ENCODE measurements at regions not wholly inside any gene's neighbourhood (a gene's known extent, or its start where the extent isn't known, plus 50 kb on each side); places are given as distances from the start of the nearest gene placed in this dataset.

DNA sequence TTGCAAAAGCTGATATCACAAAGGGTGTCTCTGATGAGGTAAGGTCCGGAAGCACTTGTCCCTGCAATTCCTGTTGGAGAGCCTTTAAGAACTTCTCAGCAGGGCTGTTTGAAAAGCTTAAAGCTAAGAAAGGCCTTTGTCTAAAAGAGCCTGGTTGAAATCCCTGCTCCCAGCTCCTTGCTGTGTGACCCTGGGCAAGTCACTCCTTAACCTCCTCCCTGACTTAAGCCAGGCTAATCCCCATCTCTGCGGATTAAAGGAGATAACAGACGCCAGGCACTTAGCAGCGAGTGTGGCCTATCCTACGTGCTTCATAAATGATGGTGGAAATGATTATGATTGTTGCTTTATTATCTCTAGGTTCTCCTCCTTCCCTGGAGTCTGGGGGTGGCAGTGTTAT, 368.0 kb upstream of the RBFOX1 start:
- no peak overlapping the region for H3K27ac ChIP-seq (ENCODE audit: insufficient read depth, low read length, poor library complexity, severe bottlenecking)
- H3K4me1 ChIP-seq (ENCODE audit: control insufficient read depth, insufficient read depth, low read length, poor library complexity, severe bottlenecking), result no peaks in the 10 kb centered on the region
- DNase-seq, result no peak
- H3K9me3 ChIP-seq (ENCODE audit: control insufficient read depth, low read length), result no peaks in the 10 kb centered on the region
- H3K27me3 ChIP-seq (replicated peaks; ENCODE audit: control insufficient read depth, insufficient read depth, low read length, poor library complexity, severe bottlenecking), result no peaks in the 10 kb centered on the region
- no peak overlapping the region for H3K4me3 ChIP-seq (ENCODE audit: insufficient read depth, low read depth, low read length, poor library complexity, severe bottlenecking)
- no peaks in the 10 kb centered on the region for H3K36me3 ChIP-seq (ENCODE audit: control insufficient read depth, insufficient read depth, low read length)

DNA sequence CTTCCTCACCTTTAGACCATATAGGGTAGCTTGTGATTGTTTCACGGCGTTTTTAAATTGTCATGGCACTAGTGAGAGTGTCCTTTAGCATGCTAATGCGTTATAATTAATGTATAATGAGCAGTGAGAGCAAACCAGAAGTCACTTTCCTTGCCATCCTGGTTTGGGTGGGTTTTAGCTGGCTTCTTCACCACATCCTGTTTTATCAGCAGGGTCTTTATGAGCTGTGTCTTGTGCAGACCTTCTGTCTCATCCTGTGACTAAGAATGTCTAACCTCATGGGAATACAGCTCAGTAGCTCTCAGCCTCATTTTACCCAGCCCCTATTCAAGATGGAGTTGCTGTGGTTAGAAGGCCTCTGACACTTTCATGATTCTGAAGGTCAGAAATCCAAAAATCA, 370.9 kb upstream of the RBFOX1 start:
- Histone ChIP-seq H3K27me3 (replicated peaks; ENCODE audit: control insufficient read depth, insufficient read depth, low read length, poor library complexity, severe bottlenecking) (no peaks in the 10 kb centered on the region), H3K9me3 (ENCODE audit: control insufficient read depth, low read length) (no peaks in the 10 kb centered on the region), H3K36me3 (ENCODE audit: control insufficient read depth, insufficient read depth, low read length) (no peaks in the 10 kb centered on the region), H3K4me1 (ENCODE audit: control insufficient read depth, insufficient read depth, low read length, poor library complexity, severe bottlenecking) (no peaks in the 10 kb centered on the region), H3K4me3 (ENCODE audit: insufficient read depth, low read depth, low read length, poor library complexity, severe bottlenecking) (no peak overlapping the region), H3K27ac (ENCODE audit: insufficient read depth, low read length, poor library complexity, severe bottlenecking) (no peak overlapping the region)
- no peak for DNase-seq

DNA sequence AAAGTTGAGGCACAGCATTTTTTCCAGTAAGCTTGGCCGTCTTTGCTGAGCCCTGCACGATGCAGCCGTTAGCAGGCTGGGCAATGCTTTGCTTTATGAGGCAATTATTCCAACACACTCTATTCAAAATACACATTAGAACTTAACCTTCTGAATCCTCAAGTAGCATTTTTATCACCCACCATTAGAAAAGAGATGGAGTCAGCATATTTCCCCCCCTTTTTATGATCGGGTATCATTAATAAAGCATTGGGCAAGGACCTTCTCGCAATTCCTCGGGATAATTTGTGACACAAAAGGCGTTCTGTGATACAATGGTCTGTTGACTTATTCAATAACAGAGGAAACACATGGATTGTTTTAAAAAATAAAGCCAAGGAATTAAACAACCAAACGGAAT, 374.5 kb upstream of the RBFOX1 start:
- Histone ChIP-seq H3K4me3 (ENCODE audit: insufficient read depth, low read depth, low read length, poor library complexity, severe bottlenecking) (no peak overlapping the region), H3K27me3 (replicated peaks; ENCODE audit: control insufficient read depth, insufficient read depth, low read length, poor library complexity, severe bottlenecking) (no peaks in the 10 kb centered on the region), H3K36me3 (ENCODE audit: control insufficient read depth, insufficient read depth, low read length) (no peaks in the 10 kb centered on the region), H3K9me3 (ENCODE audit: control insufficient read depth, low read length) (no peaks in the 10 kb centered on the region), H3K4me1 (ENCODE audit: control insufficient read depth, insufficient read depth, low read length, poor library complexity, severe bottlenecking) (no peaks in the 10 kb centered on the region), H3K27ac (ENCODE audit: insufficient read depth, low read length, poor library complexity, severe bottlenecking) (no peak overlapping the region)
- DNase-seq, result no peak

DNA sequence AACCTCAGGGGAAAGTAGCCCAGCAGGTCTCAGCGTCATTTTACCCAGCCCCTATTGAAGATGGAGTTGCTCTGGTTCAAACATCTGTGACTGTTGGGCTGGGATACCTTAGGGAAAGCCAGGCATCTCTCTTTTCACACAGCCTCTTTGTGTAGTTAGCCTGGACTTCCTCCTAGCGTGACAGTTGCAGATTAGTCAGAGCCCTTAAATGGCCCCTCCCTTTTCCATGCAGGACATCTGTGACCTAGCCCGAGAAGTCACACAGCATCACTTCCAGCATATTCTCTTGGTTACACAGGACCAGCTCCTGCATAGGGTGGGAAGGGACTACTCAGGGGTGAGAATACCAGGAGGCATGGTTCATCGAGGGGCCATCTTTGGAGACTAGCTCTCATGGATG, 375.0 kb upstream of the RBFOX1 start:
- no peak for DNase-seq
- Histone ChIP-seq H3K27ac (ENCODE audit: insufficient read depth, low read length, poor library complexity, severe bottlenecking) (no peak overlapping the region), H3K27me3 (replicated peaks; ENCODE audit: control insufficient read depth, insufficient read depth, low read length, poor library complexity, severe bottlenecking) (no peaks in the 10 kb centered on the region), H3K4me3 (ENCODE audit: insufficient read depth, low read depth, low read length, poor library complexity, severe bottlenecking) (no peak overlapping the region), H3K4me1 (ENCODE audit: control insufficient read depth, insufficient read depth, low read length, poor library complexity, severe bottlenecking) (no peaks in the 10 kb centered on the region), H3K36me3 (ENCODE audit: control insufficient read depth, insufficient read depth, low read length) (no peaks in the 10 kb centered on the region), H3K9me3 (ENCODE audit: control insufficient read depth, low read length) (no peaks in the 10 kb centered on the region)

DNA sequence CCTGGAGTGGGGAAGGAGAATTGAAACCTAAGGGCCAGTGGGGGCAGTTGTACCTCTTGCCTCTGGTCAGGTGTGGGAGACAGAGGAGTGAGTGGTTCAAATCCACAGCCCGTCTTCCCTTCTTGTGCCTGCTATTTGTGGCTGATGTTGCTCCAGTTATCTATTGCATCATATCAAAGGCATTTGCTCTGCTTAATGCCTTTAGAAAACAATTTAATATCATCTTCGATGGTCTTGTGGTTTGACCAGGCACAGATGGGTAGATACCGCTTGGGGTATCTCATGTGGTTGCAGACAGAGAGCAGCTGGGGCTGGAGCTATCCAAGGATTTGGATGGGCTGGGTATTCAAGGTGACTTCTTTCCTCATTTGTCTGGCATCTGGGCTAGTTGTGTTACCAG, 376.1 kb upstream of the RBFOX1 start:
- Histone ChIP-seq H3K36me3 (ENCODE audit: control insufficient read depth, insufficient read depth, low read length) (no peaks in the 10 kb centered on the region), H3K27ac (ENCODE audit: insufficient read depth, low read length, poor library complexity, severe bottlenecking) (no peak overlapping the region), H3K9me3 (ENCODE audit: control insufficient read depth, low read length) (no peaks in the 10 kb centered on the region), H3K27me3 (replicated peaks; ENCODE audit: control insufficient read depth, insufficient read depth, low read length, poor library complexity, severe bottlenecking) (no peaks in the 10 kb centered on the region), H3K4me1 (ENCODE audit: control insufficient read depth, insufficient read depth, low read length, poor library complexity, severe bottlenecking) (no peaks in the 10 kb centered on the region), H3K4me3 (ENCODE audit: insufficient read depth, low read depth, low read length, poor library complexity, severe bottlenecking) (no peak overlapping the region)
- no peak for DNase-seq

DNA sequence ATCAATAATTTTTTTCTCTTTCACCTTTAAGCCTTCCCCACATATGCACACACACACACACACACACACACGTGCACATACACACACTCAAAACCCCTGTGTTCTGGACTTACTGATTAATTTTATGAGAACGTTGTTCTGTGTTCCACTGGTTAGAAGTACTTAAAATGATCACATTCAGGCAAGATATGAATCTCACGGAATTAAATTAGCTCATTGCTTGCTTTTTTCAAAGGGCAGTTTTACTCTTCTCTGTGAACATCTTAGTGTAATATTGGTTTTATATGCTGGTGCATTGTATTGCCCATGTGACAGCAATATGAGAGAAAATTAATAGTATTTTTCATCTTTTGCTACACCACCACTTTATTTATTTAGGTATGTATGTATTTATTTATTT, 377.3 kb upstream of the RBFOX1 start:
- no peaks in the 10 kb centered on the region for H3K9me3 ChIP-seq (ENCODE audit: control insufficient read depth, low read length)
- H3K4me1 ChIP-seq (ENCODE audit: control insufficient read depth, insufficient read depth, low read length, poor library complexity, severe bottlenecking), result no peaks in the 10 kb centered on the region
- DNase-seq, result no peak
- H3K36me3 ChIP-seq (ENCODE audit: control insufficient read depth, insufficient read depth, low read length), result no peaks in the 10 kb centered on the region
- H3K27me3 ChIP-seq (replicated peaks; ENCODE audit: control insufficient read depth, insufficient read depth, low read length, poor library complexity, severe bottlenecking), result no peaks in the 10 kb centered on the region
- no peak overlapping the region for H3K27ac ChIP-seq (ENCODE audit: insufficient read depth, low read length, poor library complexity, severe bottlenecking)
- no peak overlapping the region for H3K4me3 ChIP-seq (ENCODE audit: insufficient read depth, low read depth, low read length, poor library complexity, severe bottlenecking)

DNA sequence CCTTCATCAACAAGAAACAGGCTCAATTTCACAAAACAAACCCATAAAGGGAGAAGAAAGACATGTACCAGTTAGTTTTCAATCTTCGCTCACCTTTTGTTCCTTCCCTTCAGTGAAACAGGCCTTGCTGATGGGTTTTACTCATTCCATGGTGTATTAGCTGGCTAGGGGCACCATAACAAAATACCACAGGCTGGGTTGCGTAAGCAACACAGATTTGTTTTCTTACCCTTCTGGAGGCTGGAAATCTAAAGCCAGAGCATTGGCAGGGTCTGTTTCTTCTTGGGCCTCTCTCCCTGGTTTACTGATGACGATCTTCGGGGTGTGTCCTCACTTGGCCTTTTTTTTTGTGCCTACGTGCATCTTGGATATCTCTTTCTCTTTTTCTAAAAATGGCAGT, 383.4 kb upstream of the RBFOX1 start:
- H3K27me3 ChIP-seq (replicated peaks; ENCODE audit: control insufficient read depth, insufficient read depth, low read length, poor library complexity, severe bottlenecking), result no peaks in the 10 kb centered on the region
- no peaks in the 10 kb centered on the region for H3K4me1 ChIP-seq (ENCODE audit: control insufficient read depth, insufficient read depth, low read length, poor library complexity, severe bottlenecking)
- H3K27ac ChIP-seq (ENCODE audit: insufficient read depth, low read length, poor library complexity, severe bottlenecking), result no peak overlapping the region
- no peak overlapping the region for H3K4me3 ChIP-seq (ENCODE audit: insufficient read depth, low read depth, low read length, poor library complexity, severe bottlenecking)
- no peaks in the 10 kb centered on the region for H3K9me3 ChIP-seq (ENCODE audit: control insufficient read depth, low read length)
- DNase-seq, result no peak
- no peaks in the 10 kb centered on the region for H3K36me3 ChIP-seq (ENCODE audit: control insufficient read depth, insufficient read depth, low read length)

DNA sequence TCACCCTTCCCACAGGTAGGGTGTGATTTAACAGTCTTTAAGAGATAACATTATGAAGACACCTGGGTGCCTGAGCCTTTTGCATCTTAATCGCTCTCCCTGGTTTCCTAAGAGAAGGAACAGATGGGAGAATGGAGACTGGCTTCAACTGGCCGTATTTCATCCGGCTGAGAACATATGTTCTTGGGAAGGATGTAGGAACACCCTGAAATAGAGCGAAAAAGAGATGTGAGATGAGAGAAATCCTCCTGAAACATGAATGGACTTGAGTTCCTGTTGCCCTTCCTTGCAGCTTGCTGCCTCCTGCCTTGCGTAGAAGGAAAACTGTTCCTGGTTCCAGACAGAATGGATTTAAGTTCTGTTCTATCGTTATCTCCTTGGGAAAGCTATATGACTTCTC, 385.4 kb upstream of the RBFOX1 start:
- H3K27me3 ChIP-seq (replicated peaks; ENCODE audit: control insufficient read depth, insufficient read depth, low read length, poor library complexity, severe bottlenecking), result no peaks in the 10 kb centered on the region
- no peak for DNase-seq
- no peaks in the 10 kb centered on the region for H3K4me1 ChIP-seq (ENCODE audit: control insufficient read depth, insufficient read depth, low read length, poor library complexity, severe bottlenecking)
- H3K36me3 ChIP-seq (ENCODE audit: control insufficient read depth, insufficient read depth, low read length), result no peaks in the 10 kb centered on the region
- no peak overlapping the region for H3K27ac ChIP-seq (ENCODE audit: insufficient read depth, low read length, poor library complexity, severe bottlenecking)
- no peaks in the 10 kb centered on the region for H3K9me3 ChIP-seq (ENCODE audit: control insufficient read depth, low read length)
- H3K4me3 ChIP-seq (ENCODE audit: insufficient read depth, low read depth, low read length, poor library complexity, severe bottlenecking), result no peak overlapping the region

DNA sequence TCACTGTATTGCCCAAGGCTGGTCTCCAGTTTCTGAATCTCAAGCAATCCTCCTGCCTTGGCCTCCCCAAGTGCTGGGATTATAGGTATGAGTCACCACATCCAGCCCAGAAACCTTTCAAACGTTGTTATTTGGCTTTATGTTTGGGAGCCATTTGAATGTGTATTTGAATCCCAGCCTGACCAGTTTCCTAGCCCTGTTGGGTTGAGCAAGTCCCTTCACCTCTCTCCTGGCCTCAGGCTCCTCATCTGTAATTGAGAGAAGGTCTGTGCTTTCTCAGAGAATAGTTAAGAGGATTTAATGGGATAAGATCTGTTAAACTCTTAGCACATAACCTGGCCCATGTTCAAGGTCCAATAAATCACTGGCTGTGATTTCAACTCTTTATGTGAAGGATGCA, 385.8 kb upstream of the RBFOX1 start:
- Histone ChIP-seq H3K4me3 (ENCODE audit: insufficient read depth, low read depth, low read length, poor library complexity, severe bottlenecking) (no peak overlapping the region), H3K27ac (ENCODE audit: insufficient read depth, low read length, poor library complexity, severe bottlenecking) (no peak overlapping the region), H3K4me1 (ENCODE audit: control insufficient read depth, insufficient read depth, low read length, poor library complexity, severe bottlenecking) (no peaks in the 10 kb centered on the region), H3K27me3 (replicated peaks; ENCODE audit: control insufficient read depth, insufficient read depth, low read length, poor library complexity, severe bottlenecking) (no peaks in the 10 kb centered on the region), H3K9me3 (ENCODE audit: control insufficient read depth, low read length) (no peaks in the 10 kb centered on the region), H3K36me3 (ENCODE audit: control insufficient read depth, insufficient read depth, low read length) (no peaks in the 10 kb centered on the region)
- no peak for DNase-seq

DNA sequence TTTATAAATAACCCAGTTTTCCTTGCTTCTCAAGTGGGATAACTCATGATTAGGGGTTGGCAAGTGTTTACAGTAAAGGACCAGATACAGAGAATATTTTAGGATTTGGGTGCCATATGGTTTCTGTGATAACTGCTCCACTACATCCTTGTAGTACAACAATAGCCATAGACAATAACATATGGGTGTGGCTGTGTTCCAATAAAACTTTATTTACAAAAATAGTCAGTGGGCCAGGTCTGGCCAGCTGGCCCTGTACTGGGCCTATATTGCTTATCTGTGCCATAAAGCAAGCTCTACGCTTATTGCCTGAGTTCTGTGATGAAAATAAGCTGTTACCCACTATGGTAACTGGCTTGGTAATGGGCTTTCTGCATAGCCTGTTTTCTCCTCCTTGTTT, 386.5 kb upstream of the RBFOX1 start:
- Histone ChIP-seq H3K4me1 (ENCODE audit: control insufficient read depth, insufficient read depth, low read length, poor library complexity, severe bottlenecking) (no peaks in the 10 kb centered on the region), H3K36me3 (ENCODE audit: control insufficient read depth, insufficient read depth, low read length) (no peaks in the 10 kb centered on the region), H3K9me3 (ENCODE audit: control insufficient read depth, low read length) (no peaks in the 10 kb centered on the region), H3K27me3 (replicated peaks; ENCODE audit: control insufficient read depth, insufficient read depth, low read length, poor library complexity, severe bottlenecking) (no peaks in the 10 kb centered on the region), H3K27ac (ENCODE audit: insufficient read depth, low read length, poor library complexity, severe bottlenecking) (no peak overlapping the region), H3K4me3 (ENCODE audit: insufficient read depth, low read depth, low read length, poor library complexity, severe bottlenecking) (no peak overlapping the region)
- DNase-seq, result no peak

DNA sequence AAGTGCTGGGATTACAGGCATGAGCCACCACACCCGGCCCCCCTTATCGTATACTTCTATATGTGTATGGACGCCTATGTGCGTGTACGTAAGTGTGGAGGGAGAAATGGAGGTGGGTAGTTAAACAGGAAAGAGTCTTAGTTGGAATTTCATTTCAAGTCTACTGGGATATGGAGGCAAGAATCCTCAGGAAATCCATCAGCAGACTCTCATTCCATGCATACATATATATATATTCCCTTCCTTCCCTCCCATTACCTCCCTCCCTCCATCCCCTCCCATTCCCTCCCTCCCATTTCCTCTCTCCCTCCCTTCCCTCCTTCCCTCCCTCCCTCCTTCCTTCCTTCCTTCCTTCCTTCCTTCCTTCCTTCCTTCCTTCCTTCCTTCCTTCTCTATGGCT, 391.7 kb upstream of the RBFOX1 start:
- H3K36me3 ChIP-seq (ENCODE audit: control insufficient read depth, insufficient read depth, low read length), result no peaks in the 10 kb centered on the region
- no peaks in the 10 kb centered on the region for H3K27me3 ChIP-seq (replicated peaks; ENCODE audit: control insufficient read depth, insufficient read depth, low read length, poor library complexity, severe bottlenecking)
- no peaks in the 10 kb centered on the region for H3K9me3 ChIP-seq (ENCODE audit: control insufficient read depth, low read length)
- no peak overlapping the region for H3K27ac ChIP-seq (ENCODE audit: insufficient read depth, low read length, poor library complexity, severe bottlenecking)
- H3K4me1 ChIP-seq (ENCODE audit: control insufficient read depth, insufficient read depth, low read length, poor library complexity, severe bottlenecking), result no peaks in the 10 kb centered on the region
- no peak for DNase-seq
- H3K4me3 ChIP-seq (ENCODE audit: insufficient read depth, low read depth, low read length, poor library complexity, severe bottlenecking), result no peak overlapping the region

Data from effector memory CD4-positive, alpha-beta T cell (primary cell).